Mesenchymal stem cell (in vitro differentiated cells and primary cell): ENCODE measurements at regions not wholly inside any gene's neighbourhood (a gene's known extent, or its start where the extent isn't known, plus 50 kb on each side); places are given as distances from the start of the nearest gene placed in this dataset.

ENCODE experiments used
- DNase-seq: peaks from one replicate; pipeline ENCODE4 v3.0.0-alpha.2; 2013
- H2AFZ ChIP-seq: one replicate; pipeline ENCODE4 v1.6.1; 2013; ENCODE audit warnings: low read depth, mild to moderate bottlenecking, control low read depth, inconsistent platforms, low read length, moderate library complexity
- H2AK5ac ChIP-seq: 2 replicates; pipeline ENCODE4 v1.6.1; 2013; ENCODE audit warnings: low read length, moderate library complexity, mild to moderate bottlenecking, inconsistent platforms; ENCODE audit not compliant: severe bottlenecking
- H2BK120ac ChIP-seq: one replicate; pipeline ENCODE4 v1.6.1; 2013; ENCODE audit warnings: low read depth, mild to moderate bottlenecking, inconsistent platforms, low read length, moderate library complexity
- H2BK12ac ChIP-seq, 2 experiments: one replicate each; pipeline ENCODE4 v1.6.1; 2013; ENCODE audit warnings: inconsistent platforms in 2 of 2, low read length in 2 of 2, mild to moderate bottlenecking in 2 of 2, moderate library complexity in 2 of 2, control low read depth in 1 of 2
- H2BK15ac ChIP-seq: one replicate; pipeline ENCODE4 v1.6.1; 2013; ENCODE audit warnings: mild to moderate bottlenecking, low read depth, inconsistent platforms; ENCODE audit not compliant: poor library complexity, severe bottlenecking
- H2BK5ac ChIP-seq: 2 replicates; pipeline ENCODE4 v1.6.1; 2013; ENCODE audit warnings: low read depth, mild to moderate bottlenecking, low read length, control low read depth, inconsistent platforms; ENCODE audit not compliant: poor library complexity, severe bottlenecking
- H3K14ac ChIP-seq, 2 experiments: one replicate each; pipeline ENCODE4 v1.6.1; 2013; ENCODE audit warnings: inconsistent platforms in 2 of 2, low read length in 2 of 2, control low read depth in 1 of 2, mild to moderate bottlenecking in 1 of 2, moderate library complexity in 1 of 2
- H3K18ac ChIP-seq, 2 experiments: one replicate each; pipeline ENCODE4 v1.6.1; 2013; ENCODE audit warnings: inconsistent platforms in 2 of 2, low read length in 2 of 2, control low read depth in 1 of 2, low read depth in 1 of 2, mild to moderate bottlenecking in 1 of 2
- H3K23ac ChIP-seq, 2 experiments: one replicate each; pipeline ENCODE4 v1.6.1; 2013; ENCODE audit warnings: inconsistent platforms in 2 of 2, low read length in 2 of 2, mild to moderate bottlenecking in 2 of 2, moderate library complexity in 2 of 2, control low read depth in 1 of 2
- H3K27ac ChIP-seq: 2 replicates; pipeline ENCODE4 v1.5.1; 2013; ENCODE audit warnings: mild to moderate bottlenecking, moderate library complexity, low read length, control low read depth, inconsistent platforms; ENCODE audit not compliant: poor library complexity, severe bottlenecking
- H3K27me3 ChIP-seq, 2 experiments: 2 replicates each; pipeline versions ENCODE4 v1.6.1 to v1.7.0; 2013; ENCODE audit warnings: low read length in 2 of 2, mild to moderate bottlenecking in 2 of 2, moderate library complexity in 2 of 2, control low read depth in 1 of 2, inconsistent platforms in 1 of 2; ENCODE audit not compliant: control insufficient read depth in 1 of 2, insufficient read depth in 1 of 2
- H3K36me3 ChIP-seq, 2 experiments: 2 replicates each; pipeline versions ENCODE4 v1.6.1 to v1.7.0; 2013; ENCODE audit warnings: low read length in 2 of 2, control low read depth in 1 of 2, inconsistent platforms in 1 of 2, low read depth in 1 of 2, mild to moderate bottlenecking in 1 of 2; ENCODE audit not compliant: insufficient read depth in 2 of 2, control insufficient read depth in 1 of 2
- H3K4ac ChIP-seq, 2 experiments: one replicate each; pipeline ENCODE4 v1.6.1; 2013; ENCODE audit warnings: inconsistent platforms in 2 of 2, low read length in 2 of 2, mild to moderate bottlenecking in 2 of 2, moderate library complexity in 2 of 2, control low read depth in 1 of 2, low read depth in 1 of 2
- H3K4me1 ChIP-seq: 2 replicates; pipeline ENCODE4 v1.6.1; 2013; ENCODE audit warnings: low read depth, low read length, control low read depth; ENCODE audit not compliant: control insufficient read depth, insufficient read depth
- H3K4me2 ChIP-seq: 2 replicates; pipeline ENCODE4 v1.6.1; 2013; ENCODE audit warnings: low read length, mild to moderate bottlenecking, inconsistent platforms; ENCODE audit not compliant: poor library complexity, severe bottlenecking
- H3K4me3 ChIP-seq, 2 experiments: 2 replicates each; pipeline versions ENCODE4 v1.5.1 to v1.7.0; 2013; ENCODE audit warnings: low read length in 2 of 2, mild to moderate bottlenecking in 2 of 2, control low read depth in 1 of 2, low read depth in 1 of 2; ENCODE audit not compliant: insufficient read depth in 1 of 2
- H3K79me1 ChIP-seq: replicated peaks from 2 replicates; pipeline ENCODE4 v1.6.1; 2013; ENCODE audit warnings: mild to moderate bottlenecking, control low read depth, low read length, inconsistent platforms; ENCODE audit not compliant: poor library complexity, severe bottlenecking
- H3K9ac ChIP-seq: 2 replicates; pipeline ENCODE4 v1.7.0; 2013; ENCODE audit warnings: mild to moderate bottlenecking, low read length, moderate library complexity
- H3K9me3 ChIP-seq: 2 replicates; pipeline ENCODE4 v1.7.0; 2013; ENCODE audit warnings: mild to moderate bottlenecking, low read length; ENCODE audit not compliant: control insufficient read depth
- H4K8ac ChIP-seq: one replicate; pipeline ENCODE4 v1.6.1; 2013; ENCODE audit warnings: inconsistent platforms, mild to moderate bottlenecking, low read length, moderate library complexity
- H4K91ac ChIP-seq: one replicate; pipeline ENCODE4 v1.6.1; 2013; ENCODE audit warnings: mild to moderate bottlenecking, low read length, inconsistent platforms
- WGBS: methylation state at CpG from one replicate; pipeline ENCODE4 v1.1.7; 2013; ENCODE audit warnings: mixed read lengths; 5-methylcytosine and 5-hydroxymethylcytosine counted together

GRCh38 chr3:178067721-178068120 lies 468.5 kb upstream of the KCNMB2 start:
- H2BK5ac ChIP-seq: no peak overlapping the region
- no peak overlapping the region for H3K18ac ChIP-seq
- no peak overlapping the region for H3K27ac ChIP-seq
- no peak overlapping the region for H3K4ac ChIP-seq
- H3K9ac ChIP-seq: no peak overlapping the region
- no peak overlapping the region for H3K4me3 ChIP-seq
- H3K14ac ChIP-seq: no peak overlapping the region
- H4K91ac ChIP-seq: no peak overlapping the region
- WGBS: no CpG with 5 or more reads among the region's 1 CpG
- no peak for DNase-seq
- no peaks in the 10 kb centered on the region for H3K79me1 ChIP-seq
- H2AFZ ChIP-seq: no peak overlapping the region
- no peak overlapping the region for H3K23ac ChIP-seq
- no peaks in the 10 kb centered on the region for H3K9me3 ChIP-seq
- H2BK120ac ChIP-seq: no peak overlapping the region
- no peak overlapping the region for H2AK5ac ChIP-seq
- no peak overlapping the region for H4K8ac ChIP-seq
- H3K36me3 ChIP-seq: no peaks in the 10 kb centered on the region
- H2BK12ac ChIP-seq: no peak overlapping the region
- no peak overlapping the region for H3K4me2 ChIP-seq
- peaks cover 2% of the 10 kb centered on the region for H3K4me1 ChIP-seq
- no peaks in the 10 kb centered on the region for H3K27me3 ChIP-seq
- H2BK15ac ChIP-seq: no peak overlapping the region

GRCh38 chr3:178072391-178073305 lies 463.6 kb upstream of the KCNMB2 start:
- Histone ChIP-seq H3K27me3 (no peaks in the 10 kb centered on the region), H2BK120ac (no peak overlapping the region), H3K9me3 (no peaks in the 10 kb centered on the region), H2AFZ (no peak overlapping the region), H3K14ac (no peak overlapping the region), H3K4me2 (no peak overlapping the region), H4K8ac (no peak overlapping the region), H3K9ac (no peak overlapping the region), H4K91ac (no peak overlapping the region), H2BK12ac (no peak overlapping the region), H3K27ac (no peak overlapping the region), H2AK5ac (no peak overlapping the region), H3K4ac (no peak overlapping the region), H3K36me3 (no peaks in the 10 kb centered on the region), H2BK5ac (no peak overlapping the region), H3K79me1 (no peaks in the 10 kb centered on the region), H3K4me1 (no peaks in the 10 kb centered on the region), H3K23ac (no peak overlapping the region), H3K4me3 (no peak overlapping the region), H3K18ac (no peak overlapping the region), H2BK15ac (no peak overlapping the region)
- 94% methylated on average over 3 of the region's 7 CpGs for WGBS
- DNase-seq: no peak

GRCh38 chr3:178073366-178073765 lies 462.9 kb upstream of the KCNMB2 start:
- H2BK12ac ChIP-seq: no peak overlapping the region

GRCh38 chr3:178075344-178075743 lies 460.9 kb upstream of the KCNMB2 start:
- Histone ChIP-seq H4K8ac (no peak overlapping the region), H3K14ac (no peak overlapping the region), H3K27me3 (no peaks in the 10 kb centered on the region), H3K4me1 (no peaks in the 10 kb centered on the region), H3K27ac (no peak overlapping the region), H2BK15ac (no peak overlapping the region), H2BK120ac (no peak overlapping the region), H3K79me1 (no peaks in the 10 kb centered on the region), H3K36me3 (no peaks in the 10 kb centered on the region), H4K91ac (no peak overlapping the region), H2AFZ (no peak overlapping the region), H3K4ac (no peak overlapping the region), H3K18ac (no peak overlapping the region), H3K4me3 (no peak overlapping the region), H3K9me3 (no peaks in the 10 kb centered on the region), H2AK5ac (no peak overlapping the region), H2BK5ac (no peak overlapping the region), H2BK12ac (no peak overlapping the region), H3K9ac (no peak overlapping the region), H3K4me2 (no peak overlapping the region), H3K23ac (no peak overlapping the region)
- WGBS: 100% methylated on average over 1 of the region's 5 CpGs
- no peak for DNase-seq

More at GRCh38 chr3:178073366-178073765, 462.9 kb upstream of the KCNMB2 start:
- Histone ChIP-seq H3K79me1 (no peaks in the 10 kb centered on the region), H3K4me3 (no peak overlapping the region), H2AFZ (no peak overlapping the region), H3K27me3 (no peaks in the 10 kb centered on the region), H4K91ac (no peak overlapping the region), H3K23ac (no peak overlapping the region), H3K14ac (no peak overlapping the region), H4K8ac (no peak overlapping the region), H2BK120ac (no peak overlapping the region), H3K18ac (no peak overlapping the region), H3K27ac (no peak overlapping the region), H3K36me3 (no peaks in the 10 kb centered on the region), H3K4ac (no peak overlapping the region), H2BK5ac (no peak overlapping the region), H3K9me3 (no peaks in the 10 kb centered on the region), H3K4me1 (no peaks in the 10 kb centered on the region), H3K4me2 (no peak overlapping the region), H3K9ac (no peak overlapping the region), H2AK5ac (no peak overlapping the region), H2BK15ac (no peak overlapping the region)
- no peak for DNase-seq
- WGBS: over 99% methylated on average over 3 of the region's 3 CpGs
